ENCODE measurements at regions not wholly inside any gene's neighbourhood (a gene's known extent, or its start where the extent isn't known, plus 50 kb on each side); places are given as distances from the start of the nearest gene placed in this dataset.

DNA sequence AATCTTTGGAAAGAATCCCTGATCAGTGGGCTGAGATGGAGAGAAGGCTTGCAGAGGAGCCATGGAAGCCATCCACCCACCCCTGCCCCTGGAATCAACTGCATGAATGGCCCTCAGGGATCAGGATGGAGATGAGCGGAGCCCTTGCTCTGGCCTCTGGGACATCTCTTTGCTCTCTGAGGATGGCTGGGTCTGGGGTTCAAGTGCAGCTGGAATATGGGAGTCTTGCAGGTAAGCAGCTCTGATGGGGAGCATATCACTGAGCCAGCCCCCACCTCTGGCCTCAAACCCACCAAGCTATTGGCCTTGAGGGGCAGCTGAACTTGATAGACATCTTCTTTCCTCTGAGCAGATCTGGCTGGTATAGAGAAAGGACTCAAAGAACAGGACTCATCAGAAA lies 76.1 kb downstream of the C5orf15 start:
- H3K27me3 ChIP-seq (replicated peaks), result no peaks in the 10 kb centered on the region
- TF ChIP-seq, protein P1, sequence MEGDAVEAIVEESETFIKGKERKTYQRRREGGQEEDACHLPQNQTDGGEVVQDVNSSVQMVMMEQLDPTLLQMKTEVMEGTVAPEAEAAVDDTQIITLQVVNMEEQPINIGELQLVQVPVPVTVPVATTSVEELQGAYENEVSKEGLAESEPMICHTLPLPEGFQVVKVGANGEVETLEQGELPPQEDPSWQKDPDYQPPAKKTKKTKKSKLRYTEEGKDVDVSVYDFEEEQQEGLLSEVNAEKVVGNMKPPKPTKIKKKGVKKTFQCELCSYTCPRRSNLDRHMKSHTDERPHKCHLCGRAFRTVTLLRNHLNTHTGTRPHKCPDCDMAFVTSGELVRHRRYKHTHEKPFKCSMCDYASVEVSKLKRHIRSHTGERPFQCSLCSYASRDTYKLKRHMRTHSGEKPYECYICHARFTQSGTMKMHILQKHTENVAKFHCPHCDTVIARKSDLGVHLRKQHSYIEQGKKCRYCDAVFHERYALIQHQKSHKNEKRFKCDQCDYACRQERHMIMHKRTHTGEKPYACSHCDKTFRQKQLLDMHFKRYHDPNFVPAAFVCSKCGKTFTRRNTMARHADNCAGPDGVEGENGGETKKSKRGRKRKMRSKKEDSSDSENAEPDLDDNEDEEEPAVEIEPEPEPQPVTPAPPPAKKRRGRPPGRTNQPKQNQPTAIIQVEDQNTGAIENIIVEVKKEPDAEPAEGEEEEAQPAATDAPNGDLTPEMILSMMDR (IDR thresholded peaks at IDR 0.05; ENCODE audit: low read depth, low read length, missing control alignments), result no peak
- H3K27ac ChIP-seq, result no peak overlapping the region
- in situ Hi-C loops (cut with HindIII; ENCODE audit: low pct_ligation_motif_present, low sequenced_read_pairs), result no loop called here
- H3K4me3 ChIP-seq (ENCODE audit: low read depth, low read length), result no peak overlapping the region
- no peaks in the 10 kb centered on the region for H3K36me3 ChIP-seq (replicated peaks)
- no peak for DNase-seq

DNA sequence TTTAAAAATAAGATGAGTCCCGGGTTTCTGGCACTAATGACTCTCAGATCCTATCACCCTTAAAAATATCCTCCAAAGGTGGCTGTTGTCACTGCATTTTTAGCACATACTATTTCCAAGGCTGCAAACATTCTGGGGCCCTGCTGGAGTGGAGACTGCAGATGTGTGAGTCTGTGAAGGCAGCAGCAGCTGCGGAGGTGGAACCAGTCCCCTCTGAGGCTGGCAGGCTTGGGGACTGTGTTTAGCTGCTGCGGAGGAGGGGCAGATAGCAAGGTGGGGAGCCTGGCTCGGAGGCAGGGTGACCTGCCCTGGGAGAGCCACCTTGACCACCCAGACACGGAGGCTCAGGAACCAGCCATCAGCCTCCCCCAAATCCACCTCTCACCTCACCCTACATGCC lies 77.0 kb downstream of the C5orf15 start:
- no peak overlapping the region for H3K27ac ChIP-seq
- DNase-seq, result no peak
- TF ChIP-seq, protein P1 (IDR thresholded peaks at IDR 0.05; ENCODE audit: low read depth, low read length, missing control alignments), result no peak
- no peaks in the 10 kb centered on the region for H3K36me3 ChIP-seq (replicated peaks)
- in situ Hi-C loops (cut with HindIII; ENCODE audit: low pct_ligation_motif_present, low sequenced_read_pairs), result no loop called here
- no peaks in the 10 kb centered on the region for H3K27me3 ChIP-seq (replicated peaks)
- no peak overlapping the region for H3K4me3 ChIP-seq (ENCODE audit: low read depth, low read length)

DNA sequence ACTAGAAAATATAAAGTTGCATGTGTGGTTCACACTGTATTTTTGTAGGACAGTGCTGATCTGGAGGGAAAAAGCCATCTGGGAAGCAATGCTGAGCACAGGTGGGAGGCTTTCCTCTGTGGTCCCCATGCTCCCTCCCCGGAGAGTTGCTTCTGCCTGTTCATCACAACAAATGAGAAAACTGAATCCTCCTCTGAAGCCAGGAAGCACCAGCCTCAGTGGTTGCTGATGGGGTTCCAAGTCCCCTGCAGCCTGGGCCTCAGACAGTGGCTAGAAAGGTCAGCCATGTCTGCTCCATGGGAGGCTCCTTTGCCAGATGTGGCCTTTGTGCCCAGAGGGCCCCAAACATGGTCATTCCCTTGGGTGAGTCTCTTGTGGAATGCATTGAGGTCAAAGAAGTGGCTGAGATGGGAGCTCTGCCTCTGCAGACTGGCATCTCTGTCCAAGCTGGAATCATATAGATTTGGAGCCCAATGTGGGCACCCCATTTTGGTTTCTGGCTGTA lies 77.6 kb downstream of the C5orf15 start:
- no peaks in the 10 kb centered on the region for H3K36me3 ChIP-seq (replicated peaks)
- H3K27me3 ChIP-seq (replicated peaks), result no peaks in the 10 kb centered on the region
- no peak for DNase-seq
- no peak overlapping the region for H3K27ac ChIP-seq
- no peak overlapping the region for H3K4me3 ChIP-seq (ENCODE audit: low read depth, low read length)
- TF ChIP-seq, protein P1 (IDR thresholded peaks at IDR 0.05; ENCODE audit: low read depth, low read length, missing control alignments), result no peak
- in situ Hi-C loops (cut with HindIII; ENCODE audit: low pct_ligation_motif_present, low sequenced_read_pairs), result no loop called here

DNA sequence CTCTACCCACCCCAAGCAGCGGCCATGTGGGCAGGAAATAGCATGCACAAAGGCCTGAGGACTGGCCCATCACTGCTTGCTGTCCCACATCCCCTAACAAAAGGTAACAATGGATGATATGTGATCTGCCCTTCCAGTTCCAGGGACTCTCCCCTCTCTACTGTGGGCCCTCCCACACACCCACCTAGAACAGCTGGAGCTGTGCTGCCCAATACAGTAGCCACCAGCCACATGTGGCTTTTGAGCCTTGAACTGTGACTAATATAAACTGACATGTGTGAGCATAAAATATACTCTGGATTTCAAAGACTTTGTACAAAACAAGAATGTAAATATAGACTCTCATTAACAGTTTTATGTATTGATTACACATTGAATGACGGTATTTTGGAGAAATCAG lies 78.1 kb downstream of the C5orf15 start:
- H3K27ac ChIP-seq, result no peak overlapping the region
- in situ Hi-C loops (cut with HindIII; ENCODE audit: low pct_ligation_motif_present, low sequenced_read_pairs), result no loop called here
- H3K27me3 ChIP-seq (replicated peaks), result no peaks in the 10 kb centered on the region
- DNase-seq, result no peak
- H3K36me3 ChIP-seq (replicated peaks), result no peaks in the 10 kb centered on the region
- TF ChIP-seq, protein P1 (IDR thresholded peaks at IDR 0.05; ENCODE audit: low read depth, low read length, missing control alignments), result no peak
- no peak overlapping the region for H3K4me3 ChIP-seq (ENCODE audit: low read depth, low read length)

DNA sequence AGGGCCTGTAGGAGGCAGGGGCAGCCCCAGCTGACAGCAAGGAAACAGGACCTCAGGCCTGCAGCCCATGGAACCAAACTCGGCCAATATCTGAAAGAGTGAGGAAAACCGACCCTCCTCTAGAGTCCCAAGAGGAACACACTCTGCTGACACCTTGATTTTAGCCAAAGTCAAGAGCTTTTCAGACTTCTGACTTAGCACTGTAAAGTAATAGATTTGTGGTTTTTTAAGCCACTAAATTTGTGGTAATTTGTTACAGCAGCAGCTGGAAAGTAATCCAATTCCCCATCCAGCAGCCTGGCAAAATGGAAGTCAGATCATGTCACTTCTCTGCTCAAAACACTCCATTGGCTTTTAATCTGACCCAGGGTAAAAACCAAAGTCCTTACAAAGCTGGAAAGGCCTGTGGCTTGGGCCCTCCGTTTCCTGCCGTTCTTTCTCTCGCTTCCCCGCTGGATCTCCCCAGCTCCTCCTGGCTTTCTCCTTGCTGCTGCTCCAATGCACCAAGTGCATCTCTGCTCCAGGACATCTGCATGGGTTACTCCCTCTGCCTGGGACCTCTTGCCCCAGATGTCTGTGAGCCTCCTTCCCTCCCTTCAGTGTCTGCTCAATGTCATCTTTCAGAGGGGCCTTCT lies 79.0 kb downstream of the C5orf15 start:
- Histone ChIP-seq H3K27ac (no peak overlapping the region), H3K27me3 (replicated peaks) (no peaks in the 10 kb centered on the region), H3K36me3 (replicated peaks) (no peaks in the 10 kb centered on the region), H3K4me3 (ENCODE audit: low read depth, low read length) (no peak overlapping the region)
- no peak for DNase-seq
- TF ChIP-seq, protein P1 (IDR thresholded peaks at IDR 0.05; ENCODE audit: low read depth, low read length, missing control alignments), result no peak
- in situ Hi-C loops (cut with HindIII; ENCODE audit: low pct_ligation_motif_present, low sequenced_read_pairs), result no loop called here

DNA sequence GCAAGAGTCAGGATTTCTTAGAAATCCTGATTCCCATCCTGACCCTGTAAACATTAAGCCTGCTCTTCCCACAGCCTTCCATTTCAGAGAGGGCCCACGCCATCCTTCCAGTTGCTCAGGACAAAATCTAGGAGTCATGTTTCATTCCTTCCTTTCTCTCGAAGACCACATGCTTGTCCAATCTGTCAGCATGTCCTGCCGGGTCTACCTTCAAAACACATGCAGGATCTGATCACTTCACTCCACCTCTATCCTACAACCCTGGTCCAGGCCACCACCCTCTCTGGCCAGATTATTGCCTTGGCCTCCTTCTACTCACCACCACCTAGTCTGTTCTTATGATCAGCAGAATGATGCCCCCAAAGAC lies 79.8 kb downstream of the C5orf15 start:
- H3K4me3 ChIP-seq (ENCODE audit: low read depth, low read length), result no peak overlapping the region
- H3K27me3 ChIP-seq (replicated peaks), result no peaks in the 10 kb centered on the region
- H3K27ac ChIP-seq, result no peak overlapping the region
- DNase-seq, result no peak
- in situ Hi-C loops (cut with HindIII; ENCODE audit: low pct_ligation_motif_present, low sequenced_read_pairs), result no loop called here
- no peaks in the 10 kb centered on the region for H3K36me3 ChIP-seq (replicated peaks)
- TF ChIP-seq, protein P1 (IDR thresholded peaks at IDR 0.05; ENCODE audit: low read depth, low read length, missing control alignments), result no peak
